HG03520 (cell line): ENCODE measurements at regions not wholly inside any gene's neighbourhood (a gene's known extent, or its start where the extent isn't known, plus 50 kb on each side); places are given as distances from the start of the nearest gene placed in this dataset.

Source experiments
- ATAC-seq: cut with Tn5 transposase; IDR thresholded peaks from one replicate; pipeline ENCODE4 v1.9.1; 2021; ENCODE audit warnings: mild to moderate bottlenecking, moderate library complexity; ENCODE audit not compliant: unreplicated experiment

GRCh38 chr18:60754413-60755009 lies 381.9 kb upstream of the MC4R start:
- no peak for ATAC-seq

GRCh38 chr18:60755134-60755533 lies 382.6 kb upstream of the MC4R start:
- ATAC-seq, result no peak

- ATAC-seq, result no peak
These were observed 403.4 kb upstream of the MC4R start for GRCh38 chr18:60775978-60776377.

- ATAC-seq, result no peak
These were observed 411.6 kb upstream of the MC4R start for GRCh38 chr18:60784161-60784560.

GRCh38 chr18:60794802-60795201 lies 422.2 kb upstream of the MC4R start:
- ATAC-seq, result no peak

GRCh38 chr18:60804415-60804814 lies 431.8 kb upstream of the MC4R start:
- ATAC-seq, result no peak

GRCh38 chr18:60809937-60810336 lies 437.4 kb upstream of the MC4R start:
- ATAC-seq, result no peak

GRCh38 chr18:60812921-60813320 lies 440.3 kb upstream of the MC4R start:
- ATAC-seq, result no peak

GRCh38 chr18:60826346-60826745 lies 453.8 kb upstream of the MC4R start:
- ATAC-seq, result no peak

- ATAC-seq, result no peak
These were observed 459.4 kb upstream of the MC4R start for GRCh38 chr18:60831971-60832370.

GRCh38 chr18:60838677-60839076 lies 466.1 kb upstream of the MC4R start:
- no peak for ATAC-seq

GRCh38 chr18:60846396-60846795 lies 473.8 kb upstream of the MC4R start:
- ATAC-seq, result no peak

- ATAC-seq, result no peak
These were observed 474.9 kb upstream of the MC4R start for GRCh38 chr18:60847517-60847916.

GRCh38 chr18:60861575-60861974 lies 471.7 kb upstream of the CDH20 start:
- ATAC-seq, result no peak

GRCh38 chr18:60862988-60863387 lies 470.2 kb upstream of the CDH20 start:
- ATAC-seq, result no peak

GRCh38 chr18:60865801-60866200 lies 467.4 kb upstream of the CDH20 start:
- no peak for ATAC-seq

- ATAC-seq, result no peak
These were observed 462.7 kb upstream of the CDH20 start for GRCh38 chr18:60870261-60871153.

GRCh38 chr18:60872434-60872833 lies 460.8 kb upstream of the CDH20 start:
- no peak for ATAC-seq

- no peak for ATAC-seq
These were observed 459.5 kb upstream of the CDH20 start for GRCh38 chr18:60873708-60874107.

- no peak for ATAC-seq
These were observed 457.2 kb upstream of the CDH20 start for GRCh38 chr18:60875957-60876507.

GRCh38 chr18:60880184-60880583 lies 453.0 kb upstream of the CDH20 start:
- no peak for ATAC-seq

GRCh38 chr18:60883587-60883986 lies 449.6 kb upstream of the CDH20 start:
- ATAC-seq, result no peak
